ENCODE measurements at regions not wholly inside any gene's neighbourhood (a gene's known extent, or its start where the extent isn't known, plus 50 kb on each side); places are given as distances from the start of the nearest gene placed in this dataset.
"Not testable (repeated sequence)": the region's sequence is repeated elsewhere in the genome, so short reads cannot be mapped to it uniquely, and the experiment has no call there.

- DNase-seq (ENCODE audit: low spot score) = not testable (repeated sequence)
Measured at GRCh38 chr11:3444420-3444744, 65.4 kb upstream of the ZNF195 start.

GRCh38 chr11:3443700-3444419 is 64.9 kb upstream of the ZNF195 start:
- DNase-seq (ENCODE audit: low spot score) = not testable (repeated sequence)

- DNase-seq (ENCODE audit: low spot score) = not testable (repeated sequence)
Measured at GRCh38 chr11:3437441-3437840, 58.5 kb upstream of the ZNF195 start.

- no peak for DNase-seq (ENCODE audit: low spot score)
Measured at GRCh38 chr11:3434976-3435375, 56.0 kb upstream of the ZNF195 start.

- not testable (repeated sequence) for DNase-seq (ENCODE audit: low spot score)
Measured at GRCh38 chr11:3429191-3429590, 50.2 kb upstream of the ZNF195 start.

Data from D341Med (cell line).